ENCODE measurements at regions not wholly inside any gene's neighbourhood (a gene's known extent, or its start where the extent isn't known, plus 50 kb on each side); places are given as distances from the start of the nearest gene placed in this dataset.
"Not testable (repeated sequence)": the region's sequence is repeated elsewhere in the genome, so short reads cannot be mapped to it uniquely, and the experiment has no call there.

GRCh38 chr15:93932164-93932776 is 299.1 kb upstream of the MCTP2 start:
- no peak for ATAC-seq

GRCh38 chr15:93929375-93930094 is 301.8 kb upstream of the MCTP2 start:
- Mint-ChIP-seq H3K27ac (no peak overlapping the region), H3K9me3 (peaks cover 0 to 3% (median 0%) of the 10 kb centered on the region in 9 donors), H3K4me1 (peaks cover 0 to 7% (median under 1%) of the 10 kb centered on the region in 4 donors), H3K4me3 (no peak overlapping the region), H3K27me3 (peaks cover 2 to 12% (median 4%) of the 10 kb centered on the region in 5 donors), H3K36me3 (no peaks in the 10 kb centered on the region)
- ATAC-seq (no peak), DNase-seq (no peak)
- POLR2A ChIA-PET: no interaction called here

More at GRCh38 chr15:93932164-93932776, 299.1 kb upstream of the MCTP2 start:
- H3K36me3 Mint-ChIP-seq: no peaks in the 10 kb centered on the region
- no peak overlapping the region for H3K4me3 Mint-ChIP-seq
- peaks cover 0 to 7% (median under 1%) of the 10 kb centered on the region in 4 donors for H3K4me1 Mint-ChIP-seq
- no peak overlapping the region for H3K27ac Mint-ChIP-seq
- DNase-seq: no peak
- POLR2A ChIA-PET: no interaction called here
- peaks cover 0 to 18% (median 5%) of the 10 kb centered on the region in 5 donors for H3K27me3 Mint-ChIP-seq
- H3K9me3 Mint-ChIP-seq: no peaks in the 10 kb centered on the region

GRCh38 chr15:93920204-93920603 is 311.2 kb upstream of the MCTP2 start:
- Mint-ChIP-seq H3K36me3 (peaks cover 0 to 10% (median 2%) of the 10 kb centered on the region in 3 donors), H3K27me3 (peaks cover 0 to 13% (median 3%) of the 10 kb centered on the region in 5 donors), H3K4me1 (no peaks in the 10 kb centered on the region), H3K27ac (no peak overlapping the region), H3K4me3 (no peak overlapping the region), H3K9me3 (peaks cover 0 to 23% (median 9%) of the 10 kb centered on the region in 9 donors)
- ATAC-seq (no peak), DNase-seq (no peak)
- POLR2A ChIA-PET: no interaction called here

- ATAC-seq, H3K36me3 Mint-ChIP-seq, H3K4me3 Mint-ChIP-seq, H3K4me1 Mint-ChIP-seq, POLR2A ChIA-PET, H3K27ac Mint-ChIP-seq, DNase-seq: not testable (repeated sequence)
- Mint-ChIP-seq H3K27me3 (peaks cover 0 to 13% (median 3%) of the 10 kb centered on the region in 5 donors), H3K9me3 (peaks cover 0 to 23% (median 9%) of the 10 kb centered on the region in 9 donors)
Observed at GRCh38 chr15:93918801-93919200, 312.6 kb upstream of the MCTP2 start.

- Mint-ChIP-seq H3K27ac (no peak overlapping the region), H3K9me3 (peaks cover 0 to 18% (median 5%) of the 10 kb centered on the region in 9 donors), H3K27me3 (peaks cover 0 to 13% (median 3%) of the 10 kb centered on the region in 5 donors), H3K36me3 (peaks cover 0 to 7% (median under 1%) of the 10 kb centered on the region in 3 donors), H3K4me3 (no peak overlapping the region), H3K4me1 (no peaks in the 10 kb centered on the region)
- ATAC-seq: no peak
- POLR2A ChIA-PET: no interaction called here
- DNase-seq: no peak
Observed at GRCh38 chr15:93917181-93917580, 314.2 kb upstream of the MCTP2 start.

- POLR2A ChIA-PET: no interaction called here
- Mint-ChIP-seq H3K36me3 (no peaks in the 10 kb centered on the region), H3K27ac (no peak overlapping the region), H3K9me3 (peaks cover 0 to 1% (median 0%) of the 10 kb centered on the region in 9 donors), H3K4me1 (no peaks in the 10 kb centered on the region), H3K27me3 (peaks cover 0 to 9% (median 3%) of the 10 kb centered on the region in 5 donors), H3K4me3 (no peak overlapping the region)
- ATAC-seq (no peak), DNase-seq (no peak)
Observed at GRCh38 chr15:93913871-93914270, 317.5 kb upstream of the MCTP2 start.

- Mint-ChIP-seq H3K4me1 (no peaks in the 10 kb centered on the region), H3K27ac (no peak overlapping the region), H3K4me3 (no peak overlapping the region), H3K9me3 (peaks cover 0 to 1% (median 0%) of the 10 kb centered on the region in 9 donors), H3K27me3 (peaks cover 0 to 7% (median 3%) of the 10 kb centered on the region in 5 donors), H3K36me3 (no peaks in the 10 kb centered on the region)
- POLR2A ChIA-PET: no interaction called here
- DNase-seq: no peak
- ATAC-seq: no peak
Observed at GRCh38 chr15:93913310-93913709, 318.1 kb upstream of the MCTP2 start.

- peaks cover 0 to 4% (median 2%) of the 10 kb centered on the region in 5 donors for H3K27me3 Mint-ChIP-seq
- no peaks in the 10 kb centered on the region for H3K4me1 Mint-ChIP-seq
- no peak for ATAC-seq
- H3K4me3 Mint-ChIP-seq: peak overlapping the region in 1 of 10 donors; percentile 25
- DNase-seq: no peak
- H3K36me3 Mint-ChIP-seq: no peaks in the 10 kb centered on the region
- H3K9me3 Mint-ChIP-seq: no peaks in the 10 kb centered on the region
- H3K27ac Mint-ChIP-seq: no peak overlapping the region
- POLR2A ChIA-PET: no interaction called here
Observed at GRCh38 chr15:93900476-93901400, 330.6 kb upstream of the MCTP2 start.

- H3K9me3 Mint-ChIP-seq: no peaks in the 10 kb centered on the region
- POLR2A ChIA-PET: no interaction called here
- H3K36me3 Mint-ChIP-seq: no peaks in the 10 kb centered on the region
- ATAC-seq (no peak), DNase-seq (no peak)
- no peaks in the 10 kb centered on the region for H3K4me1 Mint-ChIP-seq
- H3K27ac Mint-ChIP-seq: no peak overlapping the region
- H3K27me3 Mint-ChIP-seq: peaks cover 0 to 4% (median 2%) of the 10 kb centered on the region in 5 donors
- no peak overlapping the region for H3K4me3 Mint-ChIP-seq
Observed at GRCh38 chr15:93899817-93900216, 331.5 kb upstream of the MCTP2 start.

- Mint-ChIP-seq H3K4me3 (no peak overlapping the region), H3K27ac (no peak overlapping the region), H3K4me1 (no peaks in the 10 kb centered on the region), H3K27me3 (peaks cover 0 to 3% (median 0%) of the 10 kb centered on the region in 5 donors), H3K36me3 (no peaks in the 10 kb centered on the region), H3K9me3 (no peaks in the 10 kb centered on the region)
- ATAC-seq (no peak), DNase-seq (no peak)
- POLR2A ChIA-PET: no interaction called here
Observed at GRCh38 chr15:93897377-93897776, 334.0 kb upstream of the MCTP2 start.

GRCh38 chr15:93895976-93896770 is 335.2 kb upstream of the MCTP2 start:
- Mint-ChIP-seq H3K4me3 (no peak overlapping the region), H3K9me3 (no peaks in the 10 kb centered on the region), H3K27ac (no peak overlapping the region), H3K27me3 (peaks cover 0 to 3% (median 0%) of the 10 kb centered on the region in 5 donors), H3K36me3 (no peaks in the 10 kb centered on the region), H3K4me1 (no peaks in the 10 kb centered on the region)
- POLR2A ChIA-PET: no interaction called here
- DNase-seq: no peak
- ATAC-seq: no peak

- ATAC-seq (no peak), DNase-seq (no peak)
- POLR2A ChIA-PET: no interaction called here
- Mint-ChIP-seq H3K36me3 (no peaks in the 10 kb centered on the region), H3K4me3 (no peak overlapping the region), H3K9me3 (no peaks in the 10 kb centered on the region), H3K4me1 (no peaks in the 10 kb centered on the region), H3K27me3 (peaks cover 0 to 1% (median 0%) of the 10 kb centered on the region in 5 donors), H3K27ac (no peak overlapping the region)
Observed at GRCh38 chr15:93894438-93895036, 336.8 kb upstream of the MCTP2 start.

All from naive thymus-derived CD8-positive, alpha-beta T cell (primary cell).